ENCODE measurements at regions not wholly inside any gene's neighbourhood (a gene's known extent, or its start where the extent isn't known, plus 50 kb on each side); places are given as distances from the start of the nearest gene placed in this dataset.

- Mint-ChIP-seq H3K27me3 (ENCODE audit: low read depth) (no peaks in the 10 kb centered on the region), H3K4me1 (ENCODE audit: low read depth) (peaks cover 31% of the 10 kb centered on the region), H3K9me3 (no peaks in the 10 kb centered on the region), H3K27ac (no peak overlapping the region), H3K36me3 (ENCODE audit: low read depth) (peaks cover 4% of the 10 kb centered on the region), H3K4me3 (no peak overlapping the region)
- DNase-seq (ENCODE audit: low spot score): no peak
These were observed 339.0 kb downstream of the CHRM3 start for GRCh38 chr1:239725371-239725770.

GRCh38 chr1:239725933-239726332, 339.6 kb downstream of the CHRM3 start:
- no peak for DNase-seq (ENCODE audit: low spot score)
- peaks cover 29% of the 10 kb centered on the region for H3K4me1 Mint-ChIP-seq (ENCODE audit: low read depth)

GRCh38 chr1:239730378-239730777, 344.0 kb downstream of the CHRM3 start:
- Mint-ChIP-seq H3K9me3 (no peaks in the 10 kb centered on the region), H3K27ac (no peak overlapping the region), H3K4me3 (no peak overlapping the region), H3K36me3 (ENCODE audit: low read depth) (no peaks in the 10 kb centered on the region), H3K27me3 (ENCODE audit: low read depth) (peaks cover 6% of the 10 kb centered on the region), H3K4me1 (ENCODE audit: low read depth) (peaks cover 4% of the 10 kb centered on the region)
- DNase-seq (ENCODE audit: low spot score): no peak

More at GRCh38 chr1:239725933-239726332, 339.6 kb downstream of the CHRM3 start:
- no peak overlapping the region for H3K4me3 Mint-ChIP-seq
- H3K9me3 Mint-ChIP-seq: no peaks in the 10 kb centered on the region
- H3K36me3 Mint-ChIP-seq (ENCODE audit: low read depth): peaks cover 4% of the 10 kb centered on the region
- H3K27me3 Mint-ChIP-seq (ENCODE audit: low read depth): no peaks in the 10 kb centered on the region
- no peak overlapping the region for H3K27ac Mint-ChIP-seq

GRCh38 chr1:239731082-239731748, 344.8 kb downstream of the CHRM3 start:
- H3K27ac Mint-ChIP-seq: no peak overlapping the region
- H3K36me3 Mint-ChIP-seq (ENCODE audit: low read depth): no peaks in the 10 kb centered on the region
- no peak overlapping the region for H3K4me3 Mint-ChIP-seq
- H3K27me3 Mint-ChIP-seq (ENCODE audit: low read depth): peaks cover 8% of the 10 kb centered on the region
- DNase-seq (ENCODE audit: low spot score): no peak
- peaks cover 4% of the 10 kb centered on the region for H3K4me1 Mint-ChIP-seq (ENCODE audit: low read depth)
- H3K9me3 Mint-ChIP-seq: no peaks in the 10 kb centered on the region

- Mint-ChIP-seq H3K9me3 (no peaks in the 10 kb centered on the region), H3K27me3 (ENCODE audit: low read depth) (peaks cover 14% of the 10 kb centered on the region), H3K4me1 (ENCODE audit: low read depth) (peaks cover 4% of the 10 kb centered on the region), H3K36me3 (ENCODE audit: low read depth) (no peaks in the 10 kb centered on the region), H3K27ac (no peak overlapping the region), H3K4me3 (no peak overlapping the region)
- no peak for DNase-seq (ENCODE audit: low spot score)
These were observed 346.4 kb downstream of the CHRM3 start for GRCh38 chr1:239732770-239733169.

GRCh38 chr1:239733995-239734394, 347.6 kb downstream of the CHRM3 start:
- H3K27ac Mint-ChIP-seq: no peak overlapping the region
- H3K4me1 Mint-ChIP-seq (ENCODE audit: low read depth): peaks cover 4% of the 10 kb centered on the region
- H3K36me3 Mint-ChIP-seq (ENCODE audit: low read depth): no peaks in the 10 kb centered on the region
- H3K4me3 Mint-ChIP-seq: no peak overlapping the region
- H3K9me3 Mint-ChIP-seq: no peaks in the 10 kb centered on the region
- DNase-seq (ENCODE audit: low spot score): no peak
- peaks cover 16% of the 10 kb centered on the region for H3K27me3 Mint-ChIP-seq (ENCODE audit: low read depth)

- Mint-ChIP-seq H3K27me3 (ENCODE audit: low read depth) (peaks cover 16% of the 10 kb centered on the region), H3K4me3 (no peak overlapping the region), H3K9me3 (peaks cover 8% of the 10 kb centered on the region), H3K36me3 (ENCODE audit: low read depth) (peaks cover 4% of the 10 kb centered on the region), H3K4me1 (ENCODE audit: low read depth) (peaks cover 8% of the 10 kb centered on the region), H3K27ac (no peak overlapping the region)
- no peak for DNase-seq (ENCODE audit: low spot score)
These were observed 348.7 kb downstream of the CHRM3 start for GRCh38 chr1:239735111-239735510.

GRCh38 chr1:239736479-239736878, 350.1 kb downstream of the CHRM3 start:
- H3K36me3 Mint-ChIP-seq (ENCODE audit: low read depth): peaks cover 4% of the 10 kb centered on the region
- H3K9me3 Mint-ChIP-seq: peaks cover 11% of the 10 kb centered on the region
- no peak for DNase-seq (ENCODE audit: low spot score)
- no peak overlapping the region for H3K4me3 Mint-ChIP-seq
- H3K4me1 Mint-ChIP-seq (ENCODE audit: low read depth): peaks cover 8% of the 10 kb centered on the region
- peaks cover 16% of the 10 kb centered on the region for H3K27me3 Mint-ChIP-seq (ENCODE audit: low read depth)
- no peak overlapping the region for H3K27ac Mint-ChIP-seq

GRCh38 chr1:239739375-239739774, 352.3 kb upstream of the FMN2 start:
- Mint-ChIP-seq H3K27ac (no peak overlapping the region), H3K9me3 (peaks cover 11% of the 10 kb centered on the region), H3K27me3 (ENCODE audit: low read depth) (peaks cover 10% of the 10 kb centered on the region), H3K4me1 (ENCODE audit: low read depth) (peaks cover 13% of the 10 kb centered on the region), H3K36me3 (ENCODE audit: low read depth) (peaks cover 4% of the 10 kb centered on the region), H3K4me3 (no peak overlapping the region)
- no peak for DNase-seq (ENCODE audit: low spot score)

- peaks cover 14% of the 10 kb centered on the region for H3K27me3 Mint-ChIP-seq (ENCODE audit: low read depth)
- H3K27ac Mint-ChIP-seq: no peak overlapping the region
- H3K36me3 Mint-ChIP-seq (ENCODE audit: low read depth): peaks cover 4% of the 10 kb centered on the region
- peaks cover 12% of the 10 kb centered on the region for H3K4me1 Mint-ChIP-seq (ENCODE audit: low read depth)
- no peak for DNase-seq (ENCODE audit: low spot score)
- no peak overlapping the region for H3K4me3 Mint-ChIP-seq
- peaks cover 11% of the 10 kb centered on the region for H3K9me3 Mint-ChIP-seq
These were observed 351.8 kb upstream of the FMN2 start for GRCh38 chr1:239739919-239740318.

GRCh38 chr1:239742416-239743109, 349.1 kb upstream of the FMN2 start:
- H3K27ac Mint-ChIP-seq: no peak overlapping the region
- H3K36me3 Mint-ChIP-seq (ENCODE audit: low read depth): peaks cover 4% of the 10 kb centered on the region
- H3K4me1 Mint-ChIP-seq (ENCODE audit: low read depth): peaks cover 10% of the 10 kb centered on the region
- H3K27me3 Mint-ChIP-seq (ENCODE audit: low read depth): peaks cover 9% of the 10 kb centered on the region
- no peak for DNase-seq (ENCODE audit: low spot score)
- peaks cover 11% of the 10 kb centered on the region for H3K9me3 Mint-ChIP-seq
- no peak overlapping the region for H3K4me3 Mint-ChIP-seq

GRCh38 chr1:239744851-239745250, 346.8 kb upstream of the FMN2 start:
- Mint-ChIP-seq H3K4me1 (ENCODE audit: low read depth) (peaks cover 8% of the 10 kb centered on the region), H3K9me3 (peaks cover 6% of the 10 kb centered on the region)

GRCh38 chr1:239755107-239755912, 336.4 kb upstream of the FMN2 start:
- H3K27ac Mint-ChIP-seq: no peak overlapping the region
- no peak overlapping the region for H3K4me3 Mint-ChIP-seq
- H3K36me3 Mint-ChIP-seq (ENCODE audit: low read depth): no peaks in the 10 kb centered on the region
- no peaks in the 10 kb centered on the region for H3K9me3 Mint-ChIP-seq
- no peak for DNase-seq (ENCODE audit: low spot score)
- peaks cover 3% of the 10 kb centered on the region for H3K27me3 Mint-ChIP-seq (ENCODE audit: low read depth)
- H3K4me1 Mint-ChIP-seq (ENCODE audit: low read depth): no peaks in the 10 kb centered on the region

More at GRCh38 chr1:239744851-239745250, 346.8 kb upstream of the FMN2 start:
- Mint-ChIP-seq H3K36me3 (ENCODE audit: low read depth) (peaks cover 1% of the 10 kb centered on the region), H3K27ac (no peak overlapping the region), H3K27me3 (ENCODE audit: low read depth) (peaks cover 5% of the 10 kb centered on the region), H3K4me3 (no peak overlapping the region)
- DNase-seq (ENCODE audit: low spot score): no peak

GRCh38 chr1:239757716-239758115, 334.0 kb upstream of the FMN2 start:
- H3K4me1 Mint-ChIP-seq (ENCODE audit: low read depth): no peaks in the 10 kb centered on the region
- H3K4me3 Mint-ChIP-seq: no peak overlapping the region
- no peak for DNase-seq (ENCODE audit: low spot score)
- no peaks in the 10 kb centered on the region for H3K36me3 Mint-ChIP-seq (ENCODE audit: low read depth)
- H3K27me3 Mint-ChIP-seq (ENCODE audit: low read depth): peaks cover 5% of the 10 kb centered on the region
- no peak overlapping the region for H3K27ac Mint-ChIP-seq
- H3K9me3 Mint-ChIP-seq: no peaks in the 10 kb centered on the region

Data from T-helper 2 cell treated with Interferon-gamma antibody and Interleukin-4, amounts not matched to agents 5 μg/mL and 100 μg/mL, for 36 hours (primary cell).